ENCODE measurements at regions not wholly inside any gene's neighbourhood (a gene's known extent, or its start where the extent isn't known, plus 50 kb on each side); places are given as distances from the start of the nearest gene placed in this dataset.

GRCh38 chr12:5348491-5348890 is 83.4 kb upstream of the NTF3 start:
- TF ChIP-seq, protein P1, sequence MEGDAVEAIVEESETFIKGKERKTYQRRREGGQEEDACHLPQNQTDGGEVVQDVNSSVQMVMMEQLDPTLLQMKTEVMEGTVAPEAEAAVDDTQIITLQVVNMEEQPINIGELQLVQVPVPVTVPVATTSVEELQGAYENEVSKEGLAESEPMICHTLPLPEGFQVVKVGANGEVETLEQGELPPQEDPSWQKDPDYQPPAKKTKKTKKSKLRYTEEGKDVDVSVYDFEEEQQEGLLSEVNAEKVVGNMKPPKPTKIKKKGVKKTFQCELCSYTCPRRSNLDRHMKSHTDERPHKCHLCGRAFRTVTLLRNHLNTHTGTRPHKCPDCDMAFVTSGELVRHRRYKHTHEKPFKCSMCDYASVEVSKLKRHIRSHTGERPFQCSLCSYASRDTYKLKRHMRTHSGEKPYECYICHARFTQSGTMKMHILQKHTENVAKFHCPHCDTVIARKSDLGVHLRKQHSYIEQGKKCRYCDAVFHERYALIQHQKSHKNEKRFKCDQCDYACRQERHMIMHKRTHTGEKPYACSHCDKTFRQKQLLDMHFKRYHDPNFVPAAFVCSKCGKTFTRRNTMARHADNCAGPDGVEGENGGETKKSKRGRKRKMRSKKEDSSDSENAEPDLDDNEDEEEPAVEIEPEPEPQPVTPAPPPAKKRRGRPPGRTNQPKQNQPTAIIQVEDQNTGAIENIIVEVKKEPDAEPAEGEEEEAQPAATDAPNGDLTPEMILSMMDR (IDR thresholded peaks at IDR 0.05 in 4 of 5, conservative IDR thresholded peaks at IDR 0.05 in 1 of 5), result no peak
- TF ChIP-seq POLR2A (IDR thresholded peaks at IDR 0.05), result no peak

Data from gastrocnemius medialis (tissue), 4 donors.